Putamen (tissue), 1 donor: ENCODE measurements at regions not wholly inside any gene's neighbourhood (a gene's known extent, or its start where the extent isn't known, plus 50 kb on each side); places are given as distances from the start of the nearest gene placed in this dataset.
"Not testable (repeated sequence)": the region's sequence is repeated elsewhere in the genome, so short reads cannot be mapped to it uniquely, and the experiment has no call there.

ENCODE experiments used
- DNase-seq: peaks from one replicate; pipeline ENCODE4 v3.0.0-alpha.2; 2016; ENCODE audit warnings: low spot score

DNA sequence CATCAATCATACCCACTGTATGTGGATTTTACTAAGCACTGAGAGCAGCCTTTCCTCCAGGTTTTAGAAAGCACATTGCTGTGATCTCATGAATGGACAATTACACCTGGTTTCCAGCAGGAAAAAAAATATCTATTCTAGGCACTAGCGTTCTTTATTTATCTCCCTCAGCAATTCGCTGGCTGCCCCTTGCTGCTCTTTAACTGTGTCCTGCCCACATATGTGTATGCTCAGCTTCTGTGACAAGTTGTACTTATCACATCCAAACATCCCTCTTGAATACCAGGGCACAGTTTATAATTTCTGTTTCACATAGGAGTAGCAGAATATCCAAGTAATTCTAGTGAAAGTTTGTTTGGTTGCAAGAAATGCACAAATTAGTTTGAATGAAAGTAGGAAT lies 146.8 kb downstream of the USP46 start:
- DNase-seq = no peak

DNA sequence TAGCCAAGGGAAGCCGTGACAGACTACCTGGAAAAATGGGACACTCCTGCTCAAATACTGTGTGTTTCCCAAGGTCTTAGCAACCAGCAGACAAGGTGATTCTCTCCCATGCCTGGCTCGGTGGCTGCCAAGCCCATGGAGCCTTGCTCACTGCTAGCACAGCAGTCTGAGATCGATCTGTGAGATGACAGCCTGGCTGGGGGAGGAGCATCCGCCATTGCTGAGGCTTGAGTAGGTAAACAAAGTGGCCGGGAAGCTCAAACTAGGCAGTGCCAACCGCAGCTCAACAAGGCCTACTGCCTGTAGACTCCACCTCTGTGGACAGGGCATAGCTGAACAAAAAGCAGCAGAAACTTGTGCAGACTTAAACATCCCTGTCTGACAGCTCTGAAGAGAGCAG lies 137.0 kb downstream of the USP46 start:
- DNase-seq = not testable (repeated sequence)

GRCh38 chr4:52529983-52530382 lies 129.1 kb downstream of the USP46 start:
- no peak for DNase-seq

DNA sequence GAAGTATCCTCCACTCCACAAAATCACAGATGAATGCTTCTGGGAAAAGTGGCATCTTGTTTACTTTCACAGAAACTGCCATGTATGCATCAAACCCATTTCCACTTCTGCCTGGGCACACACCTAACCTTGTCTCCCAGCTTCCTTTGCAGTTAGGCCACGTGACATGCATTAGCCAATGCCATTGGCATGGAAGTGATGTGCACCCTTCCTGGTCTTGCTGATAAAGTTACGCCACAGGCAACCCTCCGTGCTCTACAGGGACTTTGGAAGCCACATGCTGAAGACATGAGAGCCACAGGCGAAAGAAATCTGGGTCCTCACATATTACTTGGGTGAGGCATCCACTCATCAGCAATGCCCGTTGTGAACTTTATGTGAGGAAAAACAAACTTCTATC lies 123.3 kb downstream of the USP46 start:
- DNase-seq = no peak
